Adrenal gland (tissue), 5 donors: ENCODE measurements at regions not wholly inside any gene's neighbourhood (a gene's known extent, or its start where the extent isn't known, plus 50 kb on each side); places are given as distances from the start of the nearest gene placed in this dataset.

Experiments used
- POLR2A ChIP-seq, 2 donors: fragments of 450-650 bp; IDR thresholded peaks; one replicate each; pipeline ENCODE4 v1.6.1; 2017; ENCODE audit warnings: antibody characterized with exemption in 2 of 2, mild to moderate bottlenecking in 2 of 2, moderate library complexity in 1 of 2
- TF ChIP-seq, protein P1 (sequence below), 6 experiments: fragments of 450-650 bp in 4 of 6; fragments of 200-600 bp in 2 of 6; sonication (generic) in 1 of 6; IDR thresholded peaks; 1 replicate in 5 of 6; 2 replicates in 1 of 6; pipeline versions ENCODE4 v1.5.1 to v1.8.0; 2016 to 2021; ENCODE audit warnings: antibody characterized with exemption in 6 of 6, mild to moderate bottlenecking in 2 of 6, moderate library complexity in 1 of 6
- donor health status: DM: no; HTN: no; CAD: no.

DNA sequence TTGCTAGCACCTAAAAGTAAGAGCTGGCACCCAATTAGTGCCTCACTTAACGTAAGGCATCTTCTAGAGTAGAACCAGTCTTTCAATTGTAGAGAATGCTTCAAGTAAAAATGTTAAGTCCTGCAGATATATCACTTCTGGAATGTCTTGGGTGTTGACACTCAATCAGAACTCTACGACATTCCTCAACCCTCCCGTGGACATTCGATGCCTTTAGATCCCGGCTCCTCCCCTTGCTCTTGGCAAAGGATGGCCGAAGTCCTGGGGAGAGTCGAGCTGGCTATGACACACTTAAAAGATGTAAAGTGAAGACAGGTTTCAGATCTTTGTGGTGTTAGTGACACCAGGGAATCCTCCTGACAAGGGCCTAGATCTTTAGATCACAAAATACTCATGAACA is 87.5 kb upstream of the ERCC6L2 start:
- TF ChIP-seq, protein P1, sequence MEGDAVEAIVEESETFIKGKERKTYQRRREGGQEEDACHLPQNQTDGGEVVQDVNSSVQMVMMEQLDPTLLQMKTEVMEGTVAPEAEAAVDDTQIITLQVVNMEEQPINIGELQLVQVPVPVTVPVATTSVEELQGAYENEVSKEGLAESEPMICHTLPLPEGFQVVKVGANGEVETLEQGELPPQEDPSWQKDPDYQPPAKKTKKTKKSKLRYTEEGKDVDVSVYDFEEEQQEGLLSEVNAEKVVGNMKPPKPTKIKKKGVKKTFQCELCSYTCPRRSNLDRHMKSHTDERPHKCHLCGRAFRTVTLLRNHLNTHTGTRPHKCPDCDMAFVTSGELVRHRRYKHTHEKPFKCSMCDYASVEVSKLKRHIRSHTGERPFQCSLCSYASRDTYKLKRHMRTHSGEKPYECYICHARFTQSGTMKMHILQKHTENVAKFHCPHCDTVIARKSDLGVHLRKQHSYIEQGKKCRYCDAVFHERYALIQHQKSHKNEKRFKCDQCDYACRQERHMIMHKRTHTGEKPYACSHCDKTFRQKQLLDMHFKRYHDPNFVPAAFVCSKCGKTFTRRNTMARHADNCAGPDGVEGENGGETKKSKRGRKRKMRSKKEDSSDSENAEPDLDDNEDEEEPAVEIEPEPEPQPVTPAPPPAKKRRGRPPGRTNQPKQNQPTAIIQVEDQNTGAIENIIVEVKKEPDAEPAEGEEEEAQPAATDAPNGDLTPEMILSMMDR (IDR thresholded peaks at IDR 0.05): no peak
- TF ChIP-seq POLR2A (IDR thresholded peaks at IDR 0.05): no peak
